Brain microvascular endothelial cell (primary cell): ENCODE measurements at regions not wholly inside any gene's neighbourhood (a gene's known extent, or its start where the extent isn't known, plus 50 kb on each side); places are given as distances from the start of the nearest gene placed in this dataset.

Experiments
- DNase-seq: peaks from one replicate; pipeline ENCODE4 v3.0.0-alpha.2; 2020
- H3K27ac ChIP-seq: fragments of 250-450 bp; sonication (Bioruptor Pico); 2 replicates; pipeline ENCODE4 v1.5.1; 2020; ENCODE audit warnings: mild to moderate bottlenecking, moderate library complexity
- H3K27me3 ChIP-seq: fragments of 250-450 bp; sonication (Bioruptor Pico); replicated peaks from 2 replicates; pipeline ENCODE4 v1.5.1; 2020; ENCODE audit warnings: mild to moderate bottlenecking
- H3K36me3 ChIP-seq: fragments of 250-450 bp; sonication (Bioruptor Pico); replicated peaks from 2 replicates; pipeline ENCODE4 v1.5.1; 2020; ENCODE audit warnings: mild to moderate bottlenecking
- H3K4me3 ChIP-seq: 2 replicates; pipeline ENCODE4 v1.5.1; 2011; ENCODE audit warnings: low read depth, mild to moderate bottlenecking, control low read depth, low read length, moderate library complexity
- CTCF ChIP-seq: IDR thresholded peaks from 2 replicates; pipeline ENCODE4 v1.5.1; 2011; ENCODE audit warnings: low read depth, mild to moderate bottlenecking, moderate library complexity, low read length, control low read depth, inconsistent platforms; ENCODE audit errors: missing control alignments
- in situ Hi-C: cut with HindIII; loops from 2 replicates; pipeline ENCODE4 v1.10.0; 2017; ENCODE audit warnings: low sequenced_read_pairs, low pct_ligation_motif_present

- in situ Hi-C loops: no loop called here
- no peak for TF ChIP-seq CTCF
- no peaks in the 10 kb centered on the region for H3K36me3 ChIP-seq
Observed at GRCh38 chr2:122388208-122388607, 632.8 kb downstream of the TSN start.

GRCh38 chr2:122389694-122390093 is 634.2 kb downstream of the TSN start:
- in situ Hi-C loops: no loop called here
- Histone ChIP-seq H3K4me3 (no peak overlapping the region), H3K36me3 (no peaks in the 10 kb centered on the region), H3K27me3 (no peaks in the 10 kb centered on the region), H3K27ac (no peak overlapping the region)
- no peak for TF ChIP-seq CTCF
- no peak for DNase-seq

More at GRCh38 chr2:122388208-122388607, 632.8 kb downstream of the TSN start:
- no peak overlapping the region for H3K27ac ChIP-seq
- DNase-seq: no peak
- H3K4me3 ChIP-seq: no peak overlapping the region
- H3K27me3 ChIP-seq: no peaks in the 10 kb centered on the region

GRCh38 chr2:122390406-122390805 is 635.0 kb downstream of the TSN start:
- Histone ChIP-seq H3K27ac (no peak overlapping the region), H3K36me3 (no peaks in the 10 kb centered on the region), H3K4me3 (no peak overlapping the region), H3K27me3 (no peaks in the 10 kb centered on the region)
- no peak for DNase-seq
- no peak for TF ChIP-seq CTCF
- in situ Hi-C loops: no loop called here

GRCh38 chr2:122391726-122392125 is 636.3 kb downstream of the TSN start:
- H3K27me3 ChIP-seq: no peaks in the 10 kb centered on the region
- DNase-seq: no peak
- no peak overlapping the region for H3K27ac ChIP-seq
- H3K4me3 ChIP-seq: no peak overlapping the region
- no peak for TF ChIP-seq CTCF
- H3K36me3 ChIP-seq: no peaks in the 10 kb centered on the region
- in situ Hi-C loops: no loop called here

- Histone ChIP-seq H3K4me3 (no peak overlapping the region), H3K36me3 (no peaks in the 10 kb centered on the region), H3K27ac (no peak overlapping the region), H3K27me3 (no peaks in the 10 kb centered on the region)
- DNase-seq: no peak
- no peak for TF ChIP-seq CTCF
- in situ Hi-C loops: no loop called here
Observed at GRCh38 chr2:122395687-122396086, 640.2 kb downstream of the TSN start.

GRCh38 chr2:122411231-122411630 is 655.8 kb downstream of the TSN start:
- H3K27ac ChIP-seq: no peak overlapping the region
- no peak overlapping the region for H3K4me3 ChIP-seq
- TF ChIP-seq CTCF: no peak
- H3K27me3 ChIP-seq: no peaks in the 10 kb centered on the region
- DNase-seq: no peak
- H3K36me3 ChIP-seq: no peaks in the 10 kb centered on the region
- in situ Hi-C loops: no loop called here
